Activated CD4-positive, alpha-beta T cell treated with anti-CD3 and anti-CD28 coated beads for 48 hours (primary cell): ENCODE measurements at regions not wholly inside any gene's neighbourhood (a gene's known extent, or its start where the extent isn't known, plus 50 kb on each side); places are given as distances from the start of the nearest gene placed in this dataset.

Experiments used
- DNase-seq: peaks from one replicate; pipeline ENCODE4 v3.0.0-alpha.2; 2020

DNA sequence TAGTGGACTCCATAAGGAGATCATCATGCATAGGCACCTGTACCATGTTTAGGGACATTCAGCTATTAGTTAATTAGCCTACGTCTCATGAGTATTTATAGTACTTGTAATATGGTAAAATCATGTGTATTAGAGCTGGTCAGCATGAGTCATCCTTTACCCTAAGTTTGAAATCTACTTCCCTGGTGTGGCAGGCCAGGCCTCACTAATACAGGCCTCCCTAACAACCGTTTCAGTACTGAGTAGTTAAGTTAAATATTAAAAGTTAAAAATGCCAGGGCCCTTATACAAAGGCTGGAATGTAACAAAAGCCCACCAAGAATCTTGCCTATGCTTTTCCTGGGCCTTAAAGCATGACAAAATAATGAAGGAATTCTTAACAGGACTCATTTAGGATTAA is 356.3 kb upstream of the DPYD start:
- no peak for DNase-seq

GRCh38 chr1:98276514-98276913 is 355.7 kb upstream of the DPYD start:
- no peak for DNase-seq

GRCh38 chr1:98268316-98268715 is 347.5 kb upstream of the DPYD start:
- no peak for DNase-seq

DNA sequence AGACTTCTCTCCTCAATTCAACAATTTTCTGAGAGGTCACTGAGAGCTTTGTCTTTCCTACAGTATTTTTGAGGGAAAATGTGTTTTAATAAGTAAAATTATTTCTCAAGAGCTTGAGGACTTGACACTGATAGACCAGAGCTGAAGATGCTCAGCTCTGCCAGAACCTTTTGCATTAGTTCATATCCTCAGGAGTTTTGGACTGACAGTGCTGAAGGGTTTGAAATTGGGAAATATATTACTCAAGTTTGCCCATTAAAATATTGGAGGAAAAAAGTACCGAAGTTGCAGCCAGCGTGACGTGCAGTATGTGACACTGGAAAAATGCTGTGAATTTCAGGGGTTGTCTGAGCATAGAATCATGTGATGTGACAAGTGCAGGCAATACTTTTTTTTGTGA is 346.6 kb upstream of the DPYD start:
- no peak for DNase-seq

DNA sequence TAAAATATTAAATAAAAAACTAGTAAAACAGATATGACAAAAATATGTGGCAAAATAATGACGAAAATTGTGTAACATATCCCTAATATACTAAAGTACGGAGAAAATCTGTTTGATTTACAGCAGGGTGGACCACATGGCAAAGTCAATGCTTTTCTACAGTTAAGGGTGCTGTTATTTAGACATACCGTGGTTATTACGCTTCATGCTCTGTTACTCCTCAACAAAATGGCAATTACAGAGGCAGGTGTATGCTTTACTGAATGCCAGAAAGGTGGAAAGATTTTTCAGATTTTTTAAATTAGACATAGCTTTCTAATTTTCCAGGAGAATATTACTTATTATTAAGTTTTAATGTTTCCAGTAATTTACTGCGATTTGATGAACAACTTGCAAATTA is 343.9 kb upstream of the DPYD start:
- no peak for DNase-seq

DNA sequence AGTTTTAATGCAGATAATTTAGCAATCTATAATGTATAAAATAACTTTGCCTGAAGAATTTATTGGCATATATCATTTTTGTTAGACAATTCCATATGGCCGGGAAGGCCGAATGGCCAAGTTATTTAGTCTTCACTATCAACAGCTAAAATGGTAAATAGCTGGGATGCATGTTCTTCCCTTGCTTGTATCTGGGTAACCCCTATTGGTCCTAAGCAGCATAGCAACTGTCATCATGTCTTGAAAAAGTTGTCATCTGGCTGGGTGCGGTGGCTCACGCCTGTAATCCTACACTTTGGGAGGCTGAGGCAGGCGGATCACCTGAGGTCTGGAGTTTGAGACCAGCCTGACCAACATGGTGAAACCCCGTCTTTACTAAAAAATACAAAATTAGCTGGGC is 340.0 kb upstream of the DPYD start:
- no peak for DNase-seq

DNA sequence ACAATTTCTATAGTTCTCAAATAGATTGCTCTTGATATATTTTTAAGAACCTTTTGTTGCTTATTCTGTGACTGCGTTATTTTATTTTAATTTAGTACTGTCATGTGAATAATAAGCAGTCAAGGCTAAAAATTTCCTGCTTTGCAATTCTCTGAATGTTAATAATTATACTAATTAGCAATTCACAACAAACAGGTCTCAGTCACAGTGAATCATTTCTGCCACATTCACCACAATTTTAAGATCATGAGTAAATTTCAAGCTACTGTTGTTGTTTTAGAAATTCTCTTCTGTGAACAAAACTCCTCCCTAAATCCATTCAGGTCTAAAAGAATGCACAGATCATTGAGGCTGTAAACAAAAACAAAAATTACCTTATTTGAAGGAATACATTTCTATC is 339.6 kb upstream of the DPYD start:
- DNase-seq: no peak

GRCh38 chr1:98256700-98257099 is 335.9 kb upstream of the DPYD start:
- no peak for DNase-seq

DNA sequence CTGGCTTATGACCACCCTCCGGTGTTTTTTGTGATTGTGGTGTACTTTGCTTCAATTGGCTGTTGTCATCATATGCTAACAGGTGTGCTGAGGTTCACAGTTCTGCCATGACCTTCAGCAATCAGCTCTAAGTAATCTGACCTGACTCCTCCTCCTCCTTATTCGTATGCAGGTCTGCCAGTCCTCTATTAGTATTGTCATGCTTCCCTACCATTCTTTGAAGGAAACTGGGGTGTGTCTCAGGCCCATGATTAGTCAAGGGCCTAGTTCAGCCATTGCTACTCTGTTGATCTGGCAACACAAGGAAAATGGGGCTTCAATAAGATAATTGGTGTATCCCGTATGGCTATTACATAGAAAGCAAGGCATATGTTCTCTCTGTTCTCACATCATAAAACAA is 332.3 kb upstream of the DPYD start:
- no peak for DNase-seq

DNA sequence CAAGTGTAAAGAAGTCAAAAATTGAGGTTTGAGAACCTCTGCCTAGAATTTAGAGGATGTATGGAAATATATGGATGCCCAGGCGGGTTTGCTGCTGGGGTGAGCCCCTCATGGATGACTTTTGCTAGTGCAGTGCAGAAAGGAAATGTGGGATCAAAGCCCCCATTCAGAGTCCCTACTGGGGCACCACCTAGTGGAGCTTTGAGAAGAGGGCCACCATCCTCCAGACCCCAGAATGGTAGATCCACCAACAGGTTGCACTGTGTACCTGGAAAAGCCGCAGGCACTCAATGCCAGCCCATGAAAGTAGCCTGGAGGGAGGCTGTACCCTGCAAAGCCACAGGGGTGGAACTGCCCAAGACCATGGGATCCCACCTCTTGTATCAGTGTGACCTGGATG is 330.7 kb upstream of the DPYD start:
- DNase-seq: no peak

DNA sequence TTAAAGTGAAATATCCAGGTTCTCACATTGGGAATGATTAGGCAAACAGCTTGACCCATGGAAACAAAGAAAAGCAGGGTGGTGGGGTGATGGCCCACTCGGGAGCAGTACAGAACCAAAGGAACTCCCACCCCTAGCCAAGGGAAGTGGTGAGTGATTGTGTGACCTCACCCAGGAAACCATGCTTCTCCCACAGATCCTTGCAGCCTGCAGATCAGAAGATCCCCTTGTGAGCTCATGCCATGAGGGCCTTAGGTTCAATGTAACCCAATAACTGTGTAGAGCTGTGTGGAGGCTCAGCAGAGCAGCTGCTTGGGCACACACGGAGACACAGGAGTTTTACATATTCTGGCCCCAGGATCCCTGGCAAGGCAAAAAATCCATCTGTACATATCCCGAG is 311.8 kb upstream of the DPYD start:
- DNase-seq: no peak

- no peak for DNase-seq
These were observed 301.9 kb upstream of the DPYD start for GRCh38 chr1:98222706-98223105.

- no peak for DNase-seq
These were observed 301.1 kb upstream of the DPYD start for GRCh38 chr1:98221923-98222322.

- no peak for DNase-seq
These were observed 296.8 kb upstream of the DPYD start for GRCh38 chr1:98217601-98218000.

- no peak for DNase-seq
These were observed 295.5 kb upstream of the DPYD start for GRCh38 chr1:98216304-98216703.

DNA sequence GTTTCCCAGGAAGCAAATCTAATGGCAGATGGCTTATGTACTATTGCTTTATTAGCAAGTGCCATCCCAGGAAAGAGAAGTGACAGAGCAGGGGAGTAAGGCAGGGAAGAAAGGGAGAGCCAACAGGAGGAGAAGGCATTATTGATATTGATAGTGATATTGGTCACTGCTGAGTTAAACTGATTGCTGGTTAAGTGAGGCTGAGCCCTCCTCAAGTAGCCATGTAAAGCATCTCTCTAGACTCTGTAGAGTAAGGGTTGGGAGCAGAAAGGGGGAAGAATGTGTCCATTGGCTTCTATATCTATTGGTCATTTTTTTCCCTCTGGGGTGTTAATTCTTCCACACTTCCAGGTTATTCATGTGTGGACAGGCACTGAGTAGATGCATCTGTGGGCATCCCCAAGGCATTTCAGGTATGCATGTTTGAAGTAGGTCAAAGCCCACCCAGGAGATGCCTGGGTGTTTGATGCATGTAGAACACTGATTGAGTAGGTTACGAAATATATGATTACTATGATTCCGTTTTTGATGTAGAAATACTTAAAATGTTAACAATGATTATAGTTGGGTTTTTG is 290.5 kb upstream of the DPYD start:
- no peak for DNase-seq

DNA sequence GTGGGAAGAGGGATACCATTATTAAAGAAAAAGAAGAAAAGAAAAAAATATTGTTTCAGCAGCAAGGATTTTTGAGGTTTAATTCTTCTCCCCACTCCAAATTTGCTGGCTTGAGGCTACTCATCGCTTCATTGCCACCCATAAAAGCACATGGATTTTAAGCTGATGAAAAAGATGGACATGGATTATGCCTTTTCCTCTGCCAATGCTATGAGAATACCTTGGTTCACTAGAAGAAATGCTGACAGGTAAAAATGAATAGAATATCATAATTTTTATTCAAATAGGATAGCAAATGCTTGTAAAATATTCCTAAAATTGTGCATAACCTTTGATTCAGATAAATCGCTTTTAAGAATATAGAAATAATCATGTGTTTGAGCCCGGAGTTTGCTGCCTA is 289.7 kb upstream of the DPYD start:
- DNase-seq: no peak

DNA sequence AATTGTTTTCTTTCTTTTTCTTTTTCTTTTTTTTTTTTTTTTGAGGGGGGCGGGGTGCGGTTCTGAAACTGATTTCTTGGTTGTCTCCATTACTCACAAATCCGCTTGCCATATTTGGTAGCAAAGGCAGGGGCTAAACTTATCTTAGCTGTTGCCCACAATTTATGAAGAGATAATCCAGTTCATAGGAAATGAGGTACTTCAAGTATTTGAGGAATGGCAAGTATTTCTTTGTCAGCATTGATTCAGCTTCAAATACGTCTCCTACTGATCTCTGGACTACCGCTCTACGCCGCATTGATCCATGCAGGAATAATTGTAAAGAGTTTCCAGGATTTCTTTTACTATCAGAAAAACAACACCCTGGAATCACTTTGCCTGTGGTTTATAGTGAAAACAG is 289.2 kb upstream of the DPYD start:
- no peak for DNase-seq

DNA sequence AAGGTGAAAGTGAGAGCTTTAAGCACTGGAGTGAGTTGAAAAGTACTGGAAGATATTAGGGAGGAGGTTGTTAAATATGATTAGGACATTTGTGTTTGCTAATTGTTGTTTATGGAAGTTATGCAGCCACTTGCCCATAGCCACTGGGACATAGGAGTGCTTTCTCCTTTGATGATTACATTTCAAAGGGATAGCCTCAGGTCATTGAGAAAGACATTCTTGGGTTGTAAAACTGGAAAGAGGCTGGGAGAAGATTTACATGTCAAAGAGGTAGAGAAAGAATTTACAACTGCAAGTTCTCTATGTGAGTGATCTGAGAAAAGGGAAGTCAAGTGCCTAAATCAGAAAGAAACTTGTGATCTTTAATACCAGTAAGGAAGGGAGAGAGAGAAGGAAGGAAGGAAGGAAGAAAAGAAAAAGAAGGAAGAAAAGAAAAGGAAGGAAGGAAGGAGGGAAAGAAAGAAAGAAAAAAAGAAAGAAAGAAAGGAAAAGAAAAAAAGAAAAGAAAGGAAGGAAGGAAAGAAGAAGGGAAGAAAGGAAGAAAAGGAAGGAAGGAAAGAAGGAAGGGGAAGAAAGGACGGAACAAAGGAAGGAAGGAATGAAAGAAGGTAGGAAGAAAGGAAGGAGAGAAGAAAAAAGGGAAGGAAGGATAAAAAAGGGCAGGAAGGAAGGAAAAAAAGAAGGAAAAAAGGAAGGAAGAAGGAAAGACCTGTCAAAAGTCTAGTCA is 284.6 kb upstream of the DPYD start:
- DNase-seq: no peak

- no peak for DNase-seq
These were observed 282.6 kb upstream of the DPYD start for GRCh38 chr1:98203466-98203865.

DNA sequence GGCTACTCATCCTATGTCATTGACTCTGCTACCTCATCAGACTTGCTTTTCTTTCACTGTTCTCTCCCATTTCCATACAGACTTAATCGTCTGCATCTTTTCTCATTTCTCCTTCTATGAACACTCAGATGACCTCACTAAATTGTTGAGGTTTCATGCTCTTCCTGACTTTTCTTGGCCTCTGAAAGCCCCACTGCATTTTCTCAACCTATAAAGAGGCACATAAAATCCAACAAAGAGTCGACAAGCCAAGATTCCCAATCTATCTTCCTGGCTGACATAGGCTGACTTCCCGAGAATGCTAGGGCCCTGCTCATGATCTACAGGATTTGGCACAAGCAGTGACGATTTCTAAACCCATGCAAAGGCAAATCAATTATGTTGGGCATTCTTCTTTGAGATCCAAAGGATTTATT is 280.8 kb upstream of the DPYD start:
- DNase-seq: no peak

DNA sequence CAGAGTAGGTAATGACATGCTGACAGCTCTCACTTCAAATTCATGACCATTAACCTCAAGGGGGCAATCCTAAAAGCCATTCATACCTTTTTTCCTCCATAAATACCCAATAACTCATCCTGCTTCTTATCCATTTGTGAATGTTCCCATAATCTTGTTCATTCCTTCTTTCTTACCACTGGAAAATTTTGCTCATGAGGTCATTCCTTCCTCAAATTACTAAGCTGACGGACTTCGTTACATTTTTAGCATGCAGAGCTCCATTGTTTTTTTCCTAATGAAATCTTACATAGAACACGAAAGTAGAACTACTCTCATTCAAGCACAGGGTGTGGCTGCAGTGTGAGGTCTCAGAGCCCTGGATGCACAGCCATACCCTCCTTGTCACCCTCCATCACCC is 276.5 kb upstream of the DPYD start:
- no peak for DNase-seq

DNA sequence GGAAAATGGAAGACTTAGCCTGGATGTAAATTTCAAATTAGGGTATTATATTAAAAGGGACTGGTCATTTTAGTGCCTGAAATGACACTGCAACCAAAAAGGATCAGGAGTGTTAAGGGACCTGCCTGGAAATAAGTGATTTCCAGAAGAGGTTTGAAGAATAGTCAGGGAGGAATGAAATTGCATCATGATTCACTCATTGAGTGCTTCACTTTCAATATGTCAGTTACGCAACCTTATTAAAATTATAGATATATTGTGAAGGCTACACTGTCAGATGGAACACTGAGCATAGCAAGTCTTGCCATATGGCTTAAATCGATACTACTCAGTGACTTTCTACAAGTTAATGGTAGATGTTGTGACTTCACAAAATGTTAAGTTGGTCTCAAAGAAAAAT is 275.2 kb upstream of the DPYD start:
- DNase-seq: no peak

- DNase-seq: no peak
These were observed 267.9 kb upstream of the DPYD start for GRCh38 chr1:98188774-98189173.

GRCh38 chr1:98184856-98185255 is 264.0 kb upstream of the DPYD start:
- DNase-seq: no peak
